ENCODE measurements at regions not wholly inside any gene's neighbourhood (a gene's known extent, or its start where the extent isn't known, plus 50 kb on each side); places are given as distances from the start of the nearest gene placed in this dataset.

DNA sequence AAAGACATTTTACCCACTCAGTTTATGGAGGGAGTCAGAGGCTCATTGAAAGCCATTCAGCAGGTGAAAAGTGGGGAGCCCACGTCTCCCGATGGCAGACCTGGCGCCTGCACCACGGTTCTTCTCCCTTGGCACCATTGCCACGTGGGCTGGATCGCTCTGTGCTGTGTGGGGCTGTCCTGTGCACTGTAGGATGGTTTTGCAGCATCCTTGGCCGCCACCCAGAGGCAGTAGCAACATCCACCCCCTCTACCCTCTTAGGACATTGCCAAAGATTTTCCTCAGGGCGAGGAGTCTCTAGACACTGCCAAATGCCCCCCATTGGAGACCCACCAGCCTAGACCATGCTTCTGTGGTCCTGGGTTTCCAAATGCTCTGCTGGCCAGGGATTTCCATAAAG, 60.2 kb downstream of the SYNE3 start:
- TF ChIP-seq, protein P1, sequence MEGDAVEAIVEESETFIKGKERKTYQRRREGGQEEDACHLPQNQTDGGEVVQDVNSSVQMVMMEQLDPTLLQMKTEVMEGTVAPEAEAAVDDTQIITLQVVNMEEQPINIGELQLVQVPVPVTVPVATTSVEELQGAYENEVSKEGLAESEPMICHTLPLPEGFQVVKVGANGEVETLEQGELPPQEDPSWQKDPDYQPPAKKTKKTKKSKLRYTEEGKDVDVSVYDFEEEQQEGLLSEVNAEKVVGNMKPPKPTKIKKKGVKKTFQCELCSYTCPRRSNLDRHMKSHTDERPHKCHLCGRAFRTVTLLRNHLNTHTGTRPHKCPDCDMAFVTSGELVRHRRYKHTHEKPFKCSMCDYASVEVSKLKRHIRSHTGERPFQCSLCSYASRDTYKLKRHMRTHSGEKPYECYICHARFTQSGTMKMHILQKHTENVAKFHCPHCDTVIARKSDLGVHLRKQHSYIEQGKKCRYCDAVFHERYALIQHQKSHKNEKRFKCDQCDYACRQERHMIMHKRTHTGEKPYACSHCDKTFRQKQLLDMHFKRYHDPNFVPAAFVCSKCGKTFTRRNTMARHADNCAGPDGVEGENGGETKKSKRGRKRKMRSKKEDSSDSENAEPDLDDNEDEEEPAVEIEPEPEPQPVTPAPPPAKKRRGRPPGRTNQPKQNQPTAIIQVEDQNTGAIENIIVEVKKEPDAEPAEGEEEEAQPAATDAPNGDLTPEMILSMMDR (IDR thresholded peaks at IDR 0.05; ENCODE audit: insufficient read depth, low read depth, low read length): no peak
- no peak for TF ChIP-seq EZH2 (IDR thresholded peaks at IDR 0.05; ENCODE audit: insufficient read depth, low read length)
